ENCODE measurements at regions not wholly inside any gene's neighbourhood (a gene's known extent, or its start where the extent isn't known, plus 50 kb on each side); places are given as distances from the start of the nearest gene placed in this dataset.

DNA sequence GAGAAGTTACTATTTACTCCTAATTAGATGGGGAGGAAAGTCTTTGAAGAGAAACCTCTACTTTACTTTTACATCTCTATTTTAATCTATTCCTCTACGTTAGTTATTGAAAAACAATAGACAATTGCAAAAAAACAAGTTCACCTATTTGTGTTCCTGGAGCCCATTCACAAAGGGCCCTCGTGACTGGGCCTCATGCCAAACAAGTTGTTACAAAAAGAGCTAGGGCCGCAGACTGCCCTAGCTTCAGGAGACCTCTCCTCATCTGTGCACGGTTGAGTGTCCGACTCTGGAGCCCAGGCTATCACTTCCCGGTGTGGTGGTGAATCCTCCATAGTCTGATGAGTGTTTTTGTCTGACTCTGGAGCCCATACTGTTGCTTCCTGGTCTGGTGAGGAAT is 190.9 kb downstream of the ZNF486 start:
- TF ChIP-seq, protein P1, sequence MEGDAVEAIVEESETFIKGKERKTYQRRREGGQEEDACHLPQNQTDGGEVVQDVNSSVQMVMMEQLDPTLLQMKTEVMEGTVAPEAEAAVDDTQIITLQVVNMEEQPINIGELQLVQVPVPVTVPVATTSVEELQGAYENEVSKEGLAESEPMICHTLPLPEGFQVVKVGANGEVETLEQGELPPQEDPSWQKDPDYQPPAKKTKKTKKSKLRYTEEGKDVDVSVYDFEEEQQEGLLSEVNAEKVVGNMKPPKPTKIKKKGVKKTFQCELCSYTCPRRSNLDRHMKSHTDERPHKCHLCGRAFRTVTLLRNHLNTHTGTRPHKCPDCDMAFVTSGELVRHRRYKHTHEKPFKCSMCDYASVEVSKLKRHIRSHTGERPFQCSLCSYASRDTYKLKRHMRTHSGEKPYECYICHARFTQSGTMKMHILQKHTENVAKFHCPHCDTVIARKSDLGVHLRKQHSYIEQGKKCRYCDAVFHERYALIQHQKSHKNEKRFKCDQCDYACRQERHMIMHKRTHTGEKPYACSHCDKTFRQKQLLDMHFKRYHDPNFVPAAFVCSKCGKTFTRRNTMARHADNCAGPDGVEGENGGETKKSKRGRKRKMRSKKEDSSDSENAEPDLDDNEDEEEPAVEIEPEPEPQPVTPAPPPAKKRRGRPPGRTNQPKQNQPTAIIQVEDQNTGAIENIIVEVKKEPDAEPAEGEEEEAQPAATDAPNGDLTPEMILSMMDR (IDR thresholded peaks at IDR 0.05): no peak
- DNase-seq (ENCODE audit: low spot score): no peak
- Mint-ChIP-seq H3K9me3 (ENCODE audit: low read depth) (peaks cover 52% of the 10 kb centered on the region), H3K27me3 (ENCODE audit: low read depth) (no peaks in the 10 kb centered on the region), H3K4me3 (ENCODE audit: unreplicated experiment) (no peak overlapping the region), H3K27ac (ENCODE audit: unreplicated experiment) (no peak overlapping the region), H3K4me1 (ENCODE audit: low read depth) (no peaks in the 10 kb centered on the region), H3K36me3 (ENCODE audit: low read depth) (no peaks in the 10 kb centered on the region)

DNA sequence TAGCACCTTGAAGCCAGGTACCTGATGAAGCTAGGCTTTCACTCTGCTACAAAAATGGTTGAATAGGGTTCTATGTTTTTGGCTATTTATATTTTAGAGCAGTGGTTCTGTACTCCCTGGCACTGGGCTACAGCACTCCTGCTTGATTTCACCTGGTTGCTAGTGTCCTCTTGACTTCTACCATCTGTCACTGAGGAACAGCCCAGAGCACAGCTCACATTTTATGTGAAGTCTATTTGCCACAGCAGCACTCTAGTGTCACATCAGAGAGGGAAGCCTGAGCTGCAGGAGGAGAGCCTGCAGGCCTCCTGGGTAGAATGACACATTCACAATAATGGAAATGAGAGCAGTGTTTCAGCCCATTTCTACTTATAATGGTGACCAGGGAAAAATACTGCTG is 184.2 kb downstream of the ZNF486 start:
- Mint-ChIP-seq H3K4me3 (ENCODE audit: unreplicated experiment) (no peak overlapping the region), H3K36me3 (ENCODE audit: low read depth) (no peaks in the 10 kb centered on the region), H3K27me3 (ENCODE audit: low read depth) (no peaks in the 10 kb centered on the region), H3K27ac (ENCODE audit: unreplicated experiment) (no peak overlapping the region), H3K9me3 (ENCODE audit: low read depth) (peaks cover 24% of the 10 kb centered on the region), H3K4me1 (ENCODE audit: low read depth) (no peaks in the 10 kb centered on the region)
- TF ChIP-seq, protein P1 (IDR thresholded peaks at IDR 0.05): no peak
- no peak for DNase-seq (ENCODE audit: low spot score)

DNA sequence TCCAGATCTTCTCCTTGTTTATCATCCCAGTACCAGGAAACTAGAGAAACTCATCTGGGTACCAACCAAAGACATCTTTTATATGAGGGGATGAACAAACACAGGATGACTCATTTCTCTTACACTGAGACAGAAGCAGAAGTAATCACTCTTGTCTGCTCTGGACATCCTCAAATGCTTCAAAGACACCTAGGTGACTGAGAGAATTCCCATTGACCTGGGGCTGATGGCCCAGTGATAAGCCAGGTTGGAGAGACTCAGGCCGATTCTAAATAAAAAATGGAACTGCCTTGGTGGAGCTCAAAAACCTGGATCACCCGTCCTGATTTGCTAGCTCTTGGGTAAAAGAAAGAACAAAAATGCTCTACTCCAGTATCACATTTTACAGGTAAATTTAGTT is 182.2 kb downstream of the ZNF486 start:
- Mint-ChIP-seq H3K27ac (ENCODE audit: unreplicated experiment) (no peak overlapping the region), H3K36me3 (ENCODE audit: low read depth) (no peaks in the 10 kb centered on the region), H3K4me3 (ENCODE audit: unreplicated experiment) (no peak overlapping the region), H3K27me3 (ENCODE audit: low read depth) (no peaks in the 10 kb centered on the region), H3K4me1 (ENCODE audit: low read depth) (no peaks in the 10 kb centered on the region), H3K9me3 (ENCODE audit: low read depth) (peaks cover 14% of the 10 kb centered on the region)
- TF ChIP-seq, protein P1 (IDR thresholded peaks at IDR 0.05): no peak
- no peak for DNase-seq (ENCODE audit: low spot score)

DNA sequence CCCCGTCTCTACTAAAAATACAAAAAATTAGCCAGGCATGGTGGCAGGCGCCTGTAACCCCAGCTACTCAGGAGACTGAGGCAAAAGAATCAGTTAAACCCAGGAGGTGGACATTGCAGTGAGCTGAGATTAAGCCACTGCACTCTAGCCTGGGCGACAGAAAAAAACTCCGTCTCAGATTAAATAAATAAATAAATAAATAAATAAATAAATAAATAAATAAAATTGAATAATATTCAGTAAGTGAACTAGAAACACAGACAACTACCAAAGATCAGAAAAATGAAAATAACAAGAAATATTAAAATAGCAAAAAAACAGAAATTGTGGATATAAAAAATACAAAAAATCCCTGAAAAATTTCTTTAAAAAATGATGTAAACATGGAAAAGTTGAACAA is 172.4 kb downstream of the ZNF486 start:
- TF ChIP-seq, protein P1 (IDR thresholded peaks at IDR 0.05): no peak
- no peak overlapping the region for H3K27ac Mint-ChIP-seq (ENCODE audit: unreplicated experiment)
- H3K27me3 Mint-ChIP-seq (ENCODE audit: low read depth): no peaks in the 10 kb centered on the region
- peaks cover 36% of the 10 kb centered on the region for H3K9me3 Mint-ChIP-seq (ENCODE audit: low read depth)
- DNase-seq (ENCODE audit: low spot score): no peak
- no peaks in the 10 kb centered on the region for H3K36me3 Mint-ChIP-seq (ENCODE audit: low read depth)
- no peak overlapping the region for H3K4me3 Mint-ChIP-seq (ENCODE audit: unreplicated experiment)
- H3K4me1 Mint-ChIP-seq (ENCODE audit: low read depth): no peaks in the 10 kb centered on the region

DNA sequence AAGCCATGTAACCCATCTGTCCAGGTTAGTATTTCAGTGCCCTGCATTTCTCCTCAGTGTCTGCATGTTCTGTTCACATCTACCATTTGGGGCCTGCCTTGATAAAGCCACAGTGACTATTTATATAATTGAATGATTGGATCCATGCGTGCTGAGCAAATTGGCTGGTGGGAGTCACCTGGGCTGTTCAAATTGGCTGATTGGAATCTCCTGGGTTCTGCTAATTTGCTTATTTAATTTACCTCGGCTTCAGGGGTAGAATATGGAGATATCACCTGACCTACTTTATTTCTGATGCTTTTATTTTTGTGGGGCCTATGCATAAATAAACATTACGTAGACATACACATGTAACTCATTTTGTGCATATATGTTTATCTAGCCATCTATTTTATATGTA is 167.7 kb downstream of the ZNF486 start:
- TF ChIP-seq, protein P1 (IDR thresholded peaks at IDR 0.05): no peak
- Mint-ChIP-seq H3K27me3 (ENCODE audit: low read depth) (no peaks in the 10 kb centered on the region), H3K4me3 (ENCODE audit: unreplicated experiment) (no peak overlapping the region), H3K27ac (ENCODE audit: unreplicated experiment) (no peak overlapping the region), H3K4me1 (ENCODE audit: low read depth) (no peaks in the 10 kb centered on the region), H3K36me3 (ENCODE audit: low read depth) (no peaks in the 10 kb centered on the region), H3K9me3 (ENCODE audit: low read depth) (peaks cover 37% of the 10 kb centered on the region)
- DNase-seq (ENCODE audit: low spot score): no peak

All from chondrocyte (in vitro differentiated cells).